PC-9 (cell line): ENCODE measurements at regions not wholly inside any gene's neighbourhood (a gene's known extent, or its start where the extent isn't known, plus 50 kb on each side); places are given as distances from the start of the nearest gene placed in this dataset.

Experiments
- EZH2 ChIP-seq: fragments of 200-600 bp; sonication (generic); IDR thresholded peaks from 2 replicates; pipeline ENCODE4 v1.8.0; 2017; ENCODE audit warnings: antibody characterized with exemption, low read depth
- TF ChIP-seq, protein P1 (sequence below): fragments of 200-600 bp; sonication (generic); conservative IDR thresholded peaks from 2 replicates; pipeline ENCODE4 v1.6.1; 2017; ENCODE audit warnings: mixed run types, antibody characterized with exemption, mild to moderate bottlenecking, moderate library complexity

DNA sequence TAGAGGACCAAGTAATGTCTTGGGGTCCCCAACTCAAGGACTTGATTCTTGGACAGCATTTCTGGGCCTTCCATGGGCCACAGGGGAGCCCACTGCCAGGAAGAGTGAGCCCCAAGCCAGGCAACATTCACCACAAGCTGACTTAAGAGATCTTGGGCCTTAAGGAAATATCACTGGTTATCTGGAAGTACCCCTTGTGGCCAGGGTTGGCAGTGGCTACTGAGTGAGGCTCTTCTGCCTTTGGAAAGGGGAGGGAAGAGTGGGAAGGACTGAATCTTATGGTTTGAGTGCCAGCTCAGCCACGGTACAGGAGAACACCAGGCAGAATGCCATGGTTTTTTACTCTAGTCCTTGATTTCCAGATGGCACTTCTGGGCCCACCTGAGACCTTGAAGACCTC lies 228.9 kb upstream of the RGS18 start:
- TF ChIP-seq, protein P1, sequence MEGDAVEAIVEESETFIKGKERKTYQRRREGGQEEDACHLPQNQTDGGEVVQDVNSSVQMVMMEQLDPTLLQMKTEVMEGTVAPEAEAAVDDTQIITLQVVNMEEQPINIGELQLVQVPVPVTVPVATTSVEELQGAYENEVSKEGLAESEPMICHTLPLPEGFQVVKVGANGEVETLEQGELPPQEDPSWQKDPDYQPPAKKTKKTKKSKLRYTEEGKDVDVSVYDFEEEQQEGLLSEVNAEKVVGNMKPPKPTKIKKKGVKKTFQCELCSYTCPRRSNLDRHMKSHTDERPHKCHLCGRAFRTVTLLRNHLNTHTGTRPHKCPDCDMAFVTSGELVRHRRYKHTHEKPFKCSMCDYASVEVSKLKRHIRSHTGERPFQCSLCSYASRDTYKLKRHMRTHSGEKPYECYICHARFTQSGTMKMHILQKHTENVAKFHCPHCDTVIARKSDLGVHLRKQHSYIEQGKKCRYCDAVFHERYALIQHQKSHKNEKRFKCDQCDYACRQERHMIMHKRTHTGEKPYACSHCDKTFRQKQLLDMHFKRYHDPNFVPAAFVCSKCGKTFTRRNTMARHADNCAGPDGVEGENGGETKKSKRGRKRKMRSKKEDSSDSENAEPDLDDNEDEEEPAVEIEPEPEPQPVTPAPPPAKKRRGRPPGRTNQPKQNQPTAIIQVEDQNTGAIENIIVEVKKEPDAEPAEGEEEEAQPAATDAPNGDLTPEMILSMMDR: no peak
- no peak for TF ChIP-seq EZH2
